Fibroblast of skin of left biceps (primary cell): ENCODE measurements at regions not wholly inside any gene's neighbourhood (a gene's known extent, or its start where the extent isn't known, plus 50 kb on each side); places are given as distances from the start of the nearest gene placed in this dataset.

Source experiments
- DNase-seq, 2 experiments: peaks; one replicate each; pipeline ENCODE4 v3.0.0-alpha.2; 2013; ENCODE audit warnings: low read depth in 2 of 2

DNA sequence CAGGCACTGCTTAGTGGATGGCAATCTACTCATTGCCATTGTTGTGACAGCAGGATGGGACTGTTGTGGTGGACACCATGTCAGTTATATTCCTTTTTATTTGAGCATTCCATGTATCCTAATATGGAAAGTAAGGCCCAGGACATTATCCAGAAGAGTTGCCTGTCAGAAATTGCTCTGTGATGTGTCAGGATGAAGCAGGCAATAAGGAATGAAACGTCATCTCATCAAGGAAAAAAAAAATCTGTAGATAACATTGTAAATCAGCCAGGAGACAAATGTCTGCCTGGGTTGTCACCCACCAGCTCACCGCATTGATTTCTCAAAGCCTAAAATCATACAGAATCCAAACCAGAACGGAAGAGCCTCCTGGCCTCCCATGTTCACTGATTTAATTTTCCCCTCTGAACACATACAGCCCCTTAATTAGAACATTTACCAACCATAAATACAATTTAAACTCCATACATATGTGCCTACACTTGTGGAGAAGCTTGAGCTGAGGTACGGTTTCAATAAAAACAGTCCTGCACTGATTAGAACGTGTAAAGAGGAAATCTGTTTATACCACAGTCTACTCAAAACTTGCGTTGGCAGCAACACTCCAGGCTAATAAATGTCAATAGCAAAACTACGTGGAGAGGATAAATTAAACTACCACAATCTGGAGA, 73.9 kb downstream of the FOXD1 start:
- DNase-seq = peak; percentile 87 to 90

DNA sequence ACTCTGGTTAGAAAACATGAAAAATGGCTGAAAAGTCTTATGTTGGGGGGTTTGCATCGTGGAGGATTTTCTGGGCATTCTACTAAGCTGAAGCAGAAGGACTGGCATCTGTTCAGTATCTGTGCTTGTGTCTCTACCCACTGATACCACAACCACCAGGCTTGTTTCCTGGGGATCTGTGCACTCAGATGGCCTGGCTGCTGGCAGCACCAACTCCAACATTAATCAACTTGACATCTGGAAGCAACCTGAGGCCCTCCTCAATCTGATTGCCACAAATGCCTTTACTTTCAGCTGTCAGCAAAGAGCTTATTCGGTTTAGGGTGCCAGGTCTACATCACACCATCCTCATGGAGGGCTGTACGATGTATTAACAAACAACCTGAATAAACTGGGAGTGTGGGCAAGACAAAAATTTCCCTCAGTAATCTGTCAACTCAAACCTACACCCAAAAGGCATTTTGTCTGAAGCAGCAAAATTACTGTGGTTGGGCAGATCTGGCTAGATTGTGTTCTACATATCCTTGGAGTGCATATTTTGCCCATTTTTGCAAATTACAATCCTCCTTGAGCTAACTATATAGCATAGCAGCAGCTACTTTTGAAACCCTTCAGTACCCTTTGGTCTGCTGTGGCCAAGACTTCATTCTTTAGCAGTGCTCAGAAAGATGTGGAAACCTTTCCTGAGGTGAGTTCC, 74.6 kb downstream of the FOXD1 start:
- DNase-seq = no peak

DNA sequence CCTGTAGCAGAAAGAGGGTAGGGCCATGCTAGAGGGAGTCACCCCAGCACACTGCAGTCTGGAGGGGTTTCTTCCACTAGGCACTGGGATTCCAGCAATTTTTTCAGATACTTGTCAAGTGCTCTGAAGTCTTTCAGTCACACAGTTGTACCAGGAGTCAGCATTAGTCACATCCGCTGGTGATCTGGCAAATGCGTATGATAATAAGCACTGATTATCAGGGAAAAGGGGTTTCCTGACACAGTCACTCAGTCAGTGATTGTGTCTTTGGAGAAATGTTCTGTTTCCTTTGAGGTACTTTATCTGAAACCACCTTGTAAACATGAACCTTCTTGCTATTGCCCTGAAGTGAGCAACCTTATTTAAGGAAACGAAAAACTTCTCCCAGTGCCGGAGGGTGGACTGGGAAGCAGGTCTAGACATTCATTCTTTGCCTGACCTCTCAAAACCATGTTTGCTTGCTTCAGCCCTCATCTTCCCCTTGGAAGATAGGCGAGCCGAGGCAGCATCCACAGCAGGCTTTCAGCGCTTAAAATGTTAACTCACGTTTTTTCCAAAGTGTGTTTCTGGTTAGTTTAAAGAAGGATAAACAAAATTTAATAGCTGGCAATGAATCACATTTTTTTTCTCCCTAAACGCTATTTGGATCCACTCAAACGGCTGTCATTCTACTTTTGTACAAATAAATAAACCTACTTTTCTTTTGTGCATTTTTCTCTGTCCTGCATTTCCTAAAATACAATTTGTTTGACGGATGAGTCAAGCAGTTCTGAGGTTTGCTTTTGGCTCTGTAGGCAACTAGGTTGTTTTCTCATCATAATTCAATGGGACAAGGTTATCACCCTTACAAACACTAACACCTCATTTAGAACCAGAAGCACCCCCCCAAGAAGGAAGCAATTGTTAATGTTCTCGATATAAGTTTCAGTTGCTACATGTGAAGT, 77.7 kb downstream of the FOXD1 start:
- peak; percentile 88 for DNase-seq

DNA sequence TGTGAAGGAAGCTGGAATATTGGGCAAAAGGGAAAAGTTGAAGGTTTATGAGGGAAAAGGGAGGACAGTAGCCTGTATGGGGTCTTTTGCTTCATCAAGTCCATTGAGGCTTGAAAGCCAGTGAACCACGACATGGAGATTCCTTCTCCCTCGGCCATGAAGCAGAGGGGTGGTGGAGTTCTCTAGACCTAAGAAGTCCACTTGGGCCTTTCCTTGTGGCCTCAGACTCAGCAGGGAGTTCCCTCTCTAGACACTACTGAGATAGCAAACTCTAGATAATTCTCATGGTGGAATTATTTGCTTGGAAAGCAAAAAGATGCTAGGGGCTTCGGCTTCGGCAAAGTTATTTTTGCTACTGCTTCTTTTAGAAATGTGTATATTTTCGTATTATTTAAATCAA, 78.5 kb downstream of the FOXD1 start:
- DNase-seq = no peak

DNA sequence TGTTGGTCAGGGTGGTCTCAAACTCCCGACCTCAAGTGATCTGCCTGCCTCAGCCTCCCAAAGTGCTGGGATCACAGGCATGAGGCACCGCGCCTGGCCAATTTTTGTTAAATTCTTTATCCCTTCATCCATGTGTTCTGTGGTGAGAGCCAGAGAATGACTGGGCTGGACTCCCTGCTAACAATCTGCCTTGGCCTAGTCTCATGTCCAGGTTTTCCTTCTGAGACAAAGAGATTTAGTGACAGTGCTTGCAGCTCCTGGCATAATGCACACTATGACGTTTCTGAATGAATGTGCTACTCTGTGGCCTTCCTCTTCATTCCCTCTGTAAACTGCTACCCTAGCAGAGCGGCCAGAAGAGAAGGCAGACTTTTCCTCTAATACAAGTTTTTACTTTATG, 79.3 kb downstream of the FOXD1 start:
- DNase-seq = no peak

DNA sequence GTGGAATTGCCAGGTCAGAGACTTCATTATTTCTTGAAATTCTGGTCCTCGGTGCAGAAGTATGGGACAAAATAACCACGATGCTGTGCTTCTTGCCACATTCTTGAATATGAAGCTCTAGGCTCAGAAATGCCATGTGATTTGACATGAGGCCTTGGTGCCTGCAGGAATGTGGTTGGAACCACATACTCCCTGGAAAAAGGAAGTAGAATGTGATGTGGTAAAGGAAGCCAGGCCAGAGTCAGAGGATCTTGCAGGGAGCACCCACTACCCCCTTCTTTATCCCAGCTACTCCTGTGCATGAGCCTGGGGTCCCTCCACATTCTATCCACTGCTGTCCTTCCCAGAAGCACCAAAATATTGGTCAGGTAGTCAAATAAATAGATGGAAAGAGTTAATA, 80.9 kb downstream of the FOXD1 start:
- no peak for DNase-seq

DNA sequence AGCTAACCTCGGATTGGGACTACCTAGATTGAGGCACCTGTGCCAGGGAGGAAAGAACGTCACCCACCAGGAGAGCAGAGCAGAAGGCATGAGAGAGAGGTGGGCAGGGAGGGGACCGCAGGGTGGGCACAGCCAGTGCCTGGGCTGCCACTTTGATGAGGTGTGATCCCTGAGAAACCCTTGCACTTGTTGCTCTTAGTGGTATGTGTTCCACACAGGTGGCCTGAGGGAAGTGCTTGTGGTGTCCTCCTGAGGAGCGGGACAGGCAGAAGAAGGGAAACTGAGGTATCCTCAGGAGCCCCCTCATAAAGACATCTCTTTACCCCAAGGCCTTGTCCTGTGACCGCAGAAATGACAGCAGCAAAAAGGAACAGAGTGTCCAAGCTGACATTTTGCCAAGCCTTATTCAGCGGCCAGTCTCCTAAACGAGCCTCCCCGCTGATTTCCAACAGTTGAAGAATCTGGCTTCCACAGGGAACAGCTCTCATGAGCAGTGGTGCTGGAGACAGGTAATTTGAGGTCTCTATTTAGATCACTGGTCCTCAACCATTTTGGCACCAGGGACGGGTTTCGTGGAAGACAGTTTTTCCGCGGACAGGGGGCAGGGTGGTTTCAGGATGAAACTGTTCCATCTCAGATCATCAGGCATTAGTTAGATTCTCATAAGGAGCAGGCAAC, 82.4 kb downstream of the FOXD1 start:
- DNase-seq = no peak

DNA sequence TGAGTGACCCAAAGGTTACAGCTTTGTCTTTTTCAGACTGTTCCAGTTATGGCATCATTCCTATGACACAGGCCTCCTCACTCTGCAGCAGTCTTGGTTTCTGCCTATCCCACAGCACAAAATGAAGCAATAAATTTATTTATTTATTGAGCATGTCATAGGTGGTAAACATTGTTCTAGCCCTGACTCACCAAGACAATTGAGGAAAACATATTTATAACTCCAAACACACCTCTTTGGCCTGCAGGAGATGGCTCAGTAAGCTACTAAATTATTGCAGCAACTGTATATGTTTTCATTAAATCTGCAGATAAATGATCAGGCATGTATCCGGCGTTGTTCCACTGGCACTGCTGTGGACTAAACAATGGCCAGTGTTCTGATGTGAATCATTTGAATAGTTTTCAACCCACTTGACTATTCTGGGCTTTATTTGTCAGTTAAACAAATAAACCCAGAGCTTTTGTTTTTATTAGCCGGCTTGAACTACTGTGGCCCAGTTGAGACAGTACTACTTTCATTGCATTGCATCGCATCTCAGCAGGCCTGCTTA, 83.2 kb downstream of the FOXD1 start:
- peak; percentile 75 to 76 for DNase-seq

DNA sequence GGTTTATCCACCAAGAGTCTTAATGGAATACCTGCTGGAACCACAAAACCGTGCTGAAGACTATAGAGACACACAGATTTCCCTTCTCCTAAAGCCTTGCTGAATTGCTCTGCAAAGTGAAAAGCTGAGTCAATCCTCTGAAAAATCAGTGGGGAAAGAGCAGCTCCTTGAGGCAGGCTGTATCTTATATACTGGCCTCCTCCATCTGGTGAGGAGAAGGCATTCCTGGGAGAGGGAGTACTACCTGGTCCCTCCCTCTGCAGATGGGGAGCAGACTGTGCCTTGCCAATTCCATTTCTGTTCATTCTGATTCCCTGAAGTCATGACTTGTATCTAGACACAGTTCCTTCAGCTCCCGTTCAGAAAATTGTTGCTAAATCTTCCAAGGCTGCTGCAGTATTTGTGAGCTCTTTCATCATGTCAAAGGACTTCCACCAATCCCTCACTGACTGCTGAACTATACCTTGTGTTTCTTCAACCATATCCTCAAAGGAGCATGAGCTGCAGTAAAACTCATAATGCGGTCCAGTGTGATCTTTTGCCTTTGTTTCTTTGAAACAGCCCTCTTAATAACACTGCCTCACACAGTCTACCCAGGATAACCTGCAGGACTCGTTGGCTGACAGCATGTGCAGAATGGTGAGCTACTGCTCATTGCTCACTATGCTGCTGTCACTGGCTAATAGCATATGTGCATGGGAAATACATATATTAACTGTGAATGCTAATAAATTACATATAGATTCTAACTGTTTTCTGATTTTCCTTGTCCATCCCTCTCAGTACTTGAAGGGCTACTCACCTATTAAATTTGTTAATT, 84.5 kb downstream of the FOXD1 start:
- peak; percentile 96 to 97 for DNase-seq

DNA sequence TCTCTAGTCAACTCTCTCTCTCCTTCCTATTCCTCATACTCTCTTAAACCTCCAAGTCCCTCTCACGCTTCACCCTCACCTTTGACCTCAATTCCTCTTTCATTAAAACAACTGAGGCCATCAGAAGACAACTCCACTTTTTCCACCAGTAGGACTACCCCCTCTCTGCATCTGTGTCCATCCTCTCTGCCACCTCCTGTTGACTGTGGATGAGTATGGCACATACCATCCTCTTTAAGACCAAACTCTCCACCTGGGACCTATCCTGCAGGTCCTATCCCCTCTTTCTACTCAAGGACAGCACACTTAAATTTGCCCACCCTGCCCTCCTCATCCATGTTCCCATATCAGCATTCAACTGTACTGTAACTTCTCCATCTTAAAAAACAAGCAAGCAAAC, 89.2 kb downstream of the FOXD1 start:
- no peak for DNase-seq

DNA sequence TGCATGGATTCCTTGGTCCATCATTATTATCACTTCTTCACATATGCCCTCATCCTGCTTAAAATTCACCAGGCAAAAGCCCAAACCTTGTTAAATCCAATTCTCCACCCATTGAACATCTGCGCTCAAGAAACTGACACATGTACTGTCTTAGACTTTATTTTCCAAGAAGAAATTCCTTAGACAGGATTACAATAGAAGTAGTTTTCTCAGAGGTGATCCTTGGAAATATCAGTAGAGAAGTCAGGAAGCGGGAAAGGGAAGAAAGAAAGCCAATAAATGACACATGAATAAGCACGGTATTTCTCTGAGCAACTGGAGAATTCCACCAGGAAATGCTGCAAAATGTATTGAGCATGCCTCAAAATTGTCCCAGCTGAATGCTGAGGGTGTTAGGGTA, 90.2 kb downstream of the FOXD1 start:
- DNase-seq = no peak

DNA sequence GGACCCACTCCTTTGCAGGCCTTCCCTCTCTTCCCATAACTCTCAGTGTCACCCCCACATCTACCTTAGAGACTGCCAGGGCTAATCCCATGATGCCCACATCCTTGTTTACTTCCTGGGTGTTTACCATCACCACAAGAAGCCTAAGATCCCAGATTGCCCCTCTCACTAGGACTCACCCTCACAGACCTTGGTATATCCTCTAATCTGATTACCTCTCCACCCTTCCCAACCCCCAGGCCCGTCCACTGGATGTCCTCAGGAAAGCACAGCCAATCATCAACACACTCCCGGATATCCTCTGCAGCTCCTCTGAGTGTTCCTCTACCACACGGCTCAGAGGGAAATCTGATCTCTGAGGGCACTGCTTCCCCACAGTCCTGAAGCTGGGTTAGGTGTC, 91.0 kb downstream of the FOXD1 start:
- no peak for DNase-seq

DNA sequence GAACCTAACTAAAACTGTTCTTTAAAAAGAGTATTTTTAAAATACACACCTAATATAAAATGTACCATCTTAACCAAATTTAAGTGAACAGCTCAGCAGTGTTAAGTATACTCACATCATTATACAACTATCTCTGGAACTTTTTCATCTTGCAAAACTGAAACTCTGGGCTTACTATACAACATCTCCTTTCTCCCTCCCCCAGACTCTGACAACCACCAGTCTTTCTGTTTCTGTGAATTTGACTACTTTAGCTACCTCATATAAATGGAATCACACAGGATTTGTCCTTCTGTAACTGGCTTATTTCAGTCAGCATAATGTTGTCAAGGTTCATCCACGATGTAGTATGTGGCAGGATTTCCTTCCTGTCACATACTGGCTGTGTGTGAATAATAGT, 93.5 kb downstream of the FOXD1 start:
- DNase-seq = no peak

DNA sequence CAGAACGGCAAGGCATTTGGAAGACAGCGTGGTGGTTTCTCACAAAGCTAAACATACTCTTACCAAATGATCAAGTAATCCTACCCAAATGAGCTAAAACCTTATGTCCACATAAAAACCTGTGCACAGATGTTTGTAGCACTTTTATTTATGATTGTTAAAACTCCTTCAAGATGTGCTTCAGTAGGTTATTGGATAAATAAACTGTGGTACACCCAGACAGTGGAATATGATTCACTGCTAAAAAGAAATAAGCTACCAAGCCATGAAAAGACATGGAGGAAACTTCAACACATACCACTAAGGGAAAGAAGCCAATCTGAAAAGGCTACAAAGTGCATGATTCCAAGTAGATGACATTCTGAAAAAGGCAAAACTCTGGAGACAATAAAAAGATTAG, 94.2 kb downstream of the FOXD1 start:
- no peak for DNase-seq

DNA sequence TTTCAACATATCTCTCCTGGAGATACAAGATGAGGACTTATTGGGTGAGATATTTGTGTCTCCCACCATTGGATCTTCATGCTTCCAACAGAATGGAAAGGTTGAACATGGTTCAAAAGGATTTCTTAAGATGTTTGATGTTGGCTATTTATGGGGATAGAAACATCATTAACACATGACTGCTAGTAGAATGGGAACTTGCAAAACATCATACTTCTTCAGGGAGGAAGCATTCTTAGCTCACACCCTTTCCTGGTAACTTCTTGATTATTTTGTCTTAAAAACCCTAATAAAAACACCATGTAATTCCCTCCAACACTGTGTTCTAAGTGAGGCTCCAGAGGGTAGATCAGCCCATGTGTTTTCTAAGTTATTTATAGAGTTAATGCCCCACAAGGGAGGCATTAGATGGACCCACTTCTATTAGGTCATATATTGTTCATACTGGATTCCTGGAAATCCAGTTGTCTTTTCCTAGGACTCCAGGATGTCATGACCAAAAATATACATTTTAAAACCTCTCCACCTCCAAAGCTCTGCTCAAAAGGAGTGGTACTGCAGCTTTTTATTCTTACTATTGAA, 95.8 kb downstream of the FOXD1 start:
- no peak for DNase-seq

DNA sequence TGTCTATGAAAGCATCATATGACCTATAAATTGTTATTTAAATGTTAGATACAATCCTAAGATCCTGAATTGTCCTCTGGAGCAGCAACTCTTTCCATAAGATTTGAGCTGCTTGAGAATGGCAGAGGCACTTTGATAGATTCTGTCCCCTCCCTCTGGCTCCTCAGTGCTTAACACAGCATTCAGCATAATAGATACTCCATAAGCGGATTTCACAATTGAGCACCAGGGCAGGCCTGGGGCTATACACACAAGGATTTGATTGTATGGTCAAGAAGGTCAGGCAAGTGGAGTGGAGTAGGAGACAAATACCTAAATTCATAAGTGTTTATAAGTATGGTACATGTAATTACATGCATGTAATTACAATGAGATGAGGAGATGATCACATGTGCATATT, 96.3 kb downstream of the FOXD1 start:
- DNase-seq = no peak

DNA sequence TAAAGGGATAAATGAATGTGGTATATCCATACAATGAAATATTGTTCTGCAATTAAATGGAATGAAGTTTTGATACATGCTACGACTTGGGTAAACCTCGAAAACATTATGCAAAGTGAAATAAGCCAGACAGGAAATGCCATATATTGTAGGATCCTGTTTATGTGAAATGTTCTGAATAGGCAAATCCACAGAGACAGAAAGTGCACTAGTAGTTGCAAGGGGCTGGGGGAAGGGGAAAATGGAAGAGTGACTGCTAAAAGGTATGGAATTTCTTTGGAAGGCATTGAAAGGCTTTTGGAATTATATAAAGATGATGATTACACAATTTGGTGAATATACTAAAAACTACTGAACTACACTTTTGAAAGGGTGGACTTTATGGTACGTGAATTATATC, 97.0 kb downstream of the FOXD1 start:
- DNase-seq = no peak

DNA sequence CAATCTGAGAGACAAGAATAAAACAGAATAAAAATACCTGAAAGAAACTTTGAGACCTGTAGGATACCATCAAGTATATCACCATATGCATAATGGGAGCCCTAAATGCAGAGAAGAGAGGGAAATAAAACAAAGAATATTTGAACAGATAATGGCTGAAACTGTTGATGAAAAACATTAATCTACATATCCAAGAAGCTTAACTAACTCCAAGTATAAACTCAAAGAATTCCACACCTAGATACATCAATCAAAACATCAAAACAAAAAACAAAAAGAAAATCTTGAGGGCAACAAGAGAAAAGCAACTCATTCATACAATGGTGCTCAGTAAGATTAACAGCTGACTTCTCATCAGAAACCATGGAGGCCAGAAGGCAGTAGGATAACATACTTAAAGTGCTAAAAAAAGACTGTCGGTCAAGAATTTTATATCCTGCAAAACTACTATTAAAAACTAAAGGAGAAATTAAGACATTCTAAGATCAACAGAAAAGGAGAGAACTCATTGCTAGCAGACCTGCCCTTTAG, 101.6 kb downstream of the FOXD1 start:
- DNase-seq = no peak

DNA sequence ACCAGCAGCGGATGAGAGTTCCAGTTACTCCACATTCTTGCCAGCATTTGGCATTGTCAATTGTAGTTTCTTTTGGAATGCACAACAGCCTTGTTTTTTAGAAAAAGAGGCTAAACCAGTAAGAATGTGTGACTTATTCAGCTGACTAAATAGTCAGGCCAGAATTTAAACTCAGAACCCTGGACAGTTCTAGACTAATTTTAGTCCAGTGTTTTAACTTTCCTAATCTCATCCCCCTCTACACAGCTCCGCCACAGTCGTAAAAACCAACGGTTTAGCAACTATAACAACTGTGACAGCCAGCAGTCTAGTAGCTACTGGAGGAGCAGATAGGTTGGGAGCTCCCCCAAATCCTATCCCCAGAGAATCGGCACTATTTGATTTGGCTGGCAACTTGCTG, 103.7 kb downstream of the FOXD1 start:
- no peak for DNase-seq

DNA sequence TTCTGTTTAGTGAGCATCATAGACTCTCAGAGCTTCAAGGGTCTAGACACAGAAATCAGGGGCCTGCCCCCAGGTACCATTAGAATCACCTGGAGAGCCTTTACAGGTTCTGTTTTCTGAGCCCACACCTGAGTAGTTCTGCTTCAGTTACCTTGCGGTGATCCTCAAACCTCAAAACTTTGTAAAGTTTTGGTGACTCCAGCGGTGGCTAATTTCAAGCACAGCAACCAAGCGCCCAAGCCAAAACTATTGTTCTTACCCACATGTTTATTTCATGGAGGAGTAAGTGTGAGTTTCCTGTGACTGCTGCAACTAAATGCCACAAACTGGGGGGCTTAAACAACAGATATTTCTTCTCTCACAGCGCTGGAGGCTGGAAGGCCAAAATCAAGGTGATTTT, 108.9 kb downstream of the FOXD1 start:
- no peak for DNase-seq
